Iris pigment epithelial cell (primary cell): ENCODE measurements at regions not wholly inside any gene's neighbourhood (a gene's known extent, or its start where the extent isn't known, plus 50 kb on each side); places are given as distances from the start of the nearest gene placed in this dataset.
"Not testable (repeated sequence)": the region's sequence is repeated elsewhere in the genome, so short reads cannot be mapped to it uniquely, and the experiment has no call there.

ENCODE experiments used
- DNase-seq: peaks from one replicate; pipeline ENCODE4 v3.0.0-alpha.2; 2011; ENCODE audit warnings: low read depth

DNA sequence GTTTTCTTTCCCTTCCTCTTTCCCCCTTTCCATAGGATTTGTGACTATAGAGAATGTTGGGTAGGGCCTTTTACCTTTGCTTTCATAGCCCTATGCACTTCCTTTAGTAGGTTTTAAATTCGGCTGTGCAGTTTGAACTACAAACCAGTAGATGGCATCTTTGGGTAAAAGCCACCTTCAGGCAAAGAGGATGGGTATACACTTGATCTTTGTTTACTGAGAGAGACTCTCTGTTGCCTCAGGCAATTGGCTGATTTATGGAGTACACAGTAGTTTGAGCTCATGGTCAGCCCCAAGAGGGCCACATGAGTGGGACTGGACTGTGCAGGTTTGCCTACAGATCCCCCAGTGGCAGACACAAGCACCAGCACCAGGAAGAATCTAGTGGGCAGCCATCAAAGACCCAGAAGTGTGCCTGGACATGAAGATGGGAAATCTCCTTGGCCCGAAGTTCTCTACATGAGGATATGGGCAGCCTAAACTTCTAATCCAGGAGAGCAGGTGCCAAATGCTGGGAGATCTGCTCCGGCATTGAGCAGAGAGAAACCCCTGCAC is 1304.3 kb upstream of the DDX18 start:
- peak; percentile 5 for DNase-seq

DNA sequence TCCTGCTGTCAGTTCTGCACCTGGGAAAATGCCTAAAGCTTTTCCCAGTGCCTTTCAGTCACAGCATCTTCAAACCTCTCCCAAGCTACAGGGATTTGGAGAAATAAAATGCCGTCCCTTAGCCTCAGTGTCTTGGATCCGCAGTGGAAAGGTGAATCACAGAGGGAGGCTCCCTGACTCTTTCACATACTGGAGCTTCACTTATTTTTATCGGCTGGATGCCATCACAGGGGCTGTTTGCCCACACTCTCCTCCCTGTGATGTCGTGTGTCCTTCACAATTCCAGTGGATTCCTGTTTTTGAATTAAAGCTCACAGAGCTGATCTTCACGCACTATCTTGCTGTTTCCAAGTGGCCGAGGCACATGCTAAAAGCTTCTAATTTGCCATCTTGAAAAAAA is 1303.1 kb upstream of the DDX18 start:
- DNase-seq: no peak

DNA sequence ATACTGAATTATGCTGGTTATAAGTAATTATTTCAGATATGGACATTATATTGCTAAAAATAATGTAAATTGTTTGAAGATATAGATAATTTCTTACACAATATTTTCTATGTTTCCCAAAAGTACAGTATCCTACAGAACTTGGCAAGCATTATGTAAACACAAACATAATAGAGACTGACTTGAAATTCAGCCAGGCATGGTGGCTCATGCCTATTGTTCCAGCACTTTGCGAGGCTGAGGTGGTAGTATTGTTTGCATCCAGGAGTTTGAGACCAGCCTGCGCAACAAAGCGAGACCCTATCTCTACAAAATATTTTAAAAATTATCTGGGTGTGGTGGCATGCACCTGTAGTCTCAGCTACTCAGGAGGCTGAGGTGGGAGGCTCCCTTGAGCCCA is 1300.5 kb upstream of the DDX18 start:
- no peak for DNase-seq

DNA sequence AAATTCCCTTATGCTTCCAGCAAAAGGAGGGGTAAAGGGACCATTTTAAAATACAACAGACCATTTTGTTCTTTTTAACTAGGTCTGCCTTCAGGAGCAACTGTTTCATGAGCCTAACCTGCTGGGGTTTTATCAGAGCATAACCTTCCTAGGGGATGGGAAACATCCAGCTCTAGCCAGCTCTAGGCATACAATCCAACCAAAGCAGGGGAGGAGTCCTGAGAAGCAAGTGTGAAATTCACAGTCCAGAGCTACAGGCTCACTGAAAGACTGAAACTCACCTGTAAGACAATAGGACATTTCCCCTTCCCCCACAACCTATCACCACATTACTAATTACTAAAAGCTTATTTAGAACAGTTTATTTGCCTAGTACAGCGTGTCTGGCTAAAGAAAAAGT is 1296.6 kb upstream of the DDX18 start:
- no peak for DNase-seq

DNA sequence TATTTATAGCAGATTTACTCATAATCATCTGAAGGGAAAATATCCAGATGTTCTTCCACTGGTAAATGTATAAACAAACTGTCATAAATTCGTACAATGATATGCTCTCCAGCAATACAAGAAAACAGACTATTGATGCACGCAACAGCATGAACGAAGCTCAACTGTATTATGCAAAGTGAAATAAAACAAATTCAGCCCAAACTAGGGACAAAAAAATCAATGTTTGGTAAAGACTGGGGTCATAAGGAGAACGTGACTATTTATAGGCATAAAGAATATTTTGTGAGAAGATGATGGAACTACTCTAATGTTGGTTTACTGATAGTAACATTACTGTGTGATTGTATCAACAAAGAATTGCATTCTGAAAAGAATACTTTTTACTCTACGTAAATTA is 1276.7 kb upstream of the DDX18 start:
- DNase-seq: no peak

DNA sequence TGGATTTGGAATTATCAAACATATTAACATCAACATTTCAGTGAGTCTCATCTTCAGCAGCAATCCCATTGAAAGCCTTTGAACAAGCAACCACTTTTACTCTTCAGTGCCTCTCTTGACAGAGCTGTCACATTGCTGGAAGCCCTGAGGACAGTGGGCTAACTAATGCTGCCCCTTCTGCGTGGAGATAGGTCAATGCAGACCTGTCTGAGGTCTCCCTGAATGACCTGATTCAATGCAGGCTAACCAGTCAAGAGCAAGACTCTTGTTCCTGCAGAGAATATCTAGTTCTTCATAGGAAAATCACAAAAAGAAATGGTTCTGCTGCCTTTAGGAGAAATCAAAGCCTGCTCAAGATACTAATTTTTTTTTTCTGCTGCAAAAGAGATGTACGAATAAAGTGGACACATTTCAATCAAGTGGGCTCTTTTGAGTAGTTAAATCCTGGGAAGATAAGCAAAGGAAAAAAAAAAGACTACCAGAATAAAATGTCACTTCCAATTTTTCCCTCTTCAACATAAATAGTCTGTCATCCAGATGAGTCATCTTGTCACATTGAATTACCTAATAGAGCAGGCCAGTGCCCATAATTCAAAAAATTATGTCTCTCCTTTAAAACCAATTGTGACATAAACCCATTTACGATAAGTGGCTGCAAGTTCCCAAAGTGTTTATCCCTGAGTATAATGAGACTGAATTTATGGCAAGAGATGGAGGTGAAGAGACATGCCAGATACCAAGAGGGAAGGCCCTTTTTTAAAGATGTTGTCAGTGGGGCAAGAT is 1269.0 kb upstream of the DDX18 start:
- DNase-seq: no peak

DNA sequence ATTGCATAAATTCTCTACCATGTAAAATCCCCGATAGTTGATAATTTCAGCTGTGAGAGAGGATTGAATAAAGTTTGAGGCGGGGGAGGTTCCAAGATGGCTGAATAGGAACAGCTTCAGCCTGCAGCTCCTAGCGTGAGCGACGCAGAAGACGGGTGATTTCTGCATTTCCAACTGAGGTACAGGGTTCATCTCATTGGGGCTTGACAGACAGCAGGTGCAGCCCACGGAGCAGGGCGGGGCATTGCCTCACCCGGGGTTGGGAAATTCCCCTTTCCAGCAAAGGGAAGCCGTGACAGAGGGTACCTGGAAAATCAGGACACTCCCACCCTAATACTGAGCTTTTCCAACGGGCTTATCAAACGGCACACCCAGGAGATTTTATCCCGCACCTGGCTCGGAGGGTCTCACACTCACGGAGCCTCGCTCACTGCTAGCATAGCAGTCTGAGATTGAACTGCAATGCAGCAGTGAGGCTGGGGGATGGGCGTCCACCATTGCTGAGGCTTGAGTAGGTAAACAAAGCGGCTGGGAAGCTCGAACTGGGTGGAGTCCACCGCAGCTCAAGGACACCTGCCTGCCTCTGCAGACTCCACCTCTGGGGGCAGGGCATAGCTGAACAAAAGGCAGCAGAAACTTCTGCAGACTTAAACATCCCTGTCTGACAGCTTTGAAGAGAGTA is 1261.6 kb upstream of the DDX18 start:
- not testable (repeated sequence) for DNase-seq

DNA sequence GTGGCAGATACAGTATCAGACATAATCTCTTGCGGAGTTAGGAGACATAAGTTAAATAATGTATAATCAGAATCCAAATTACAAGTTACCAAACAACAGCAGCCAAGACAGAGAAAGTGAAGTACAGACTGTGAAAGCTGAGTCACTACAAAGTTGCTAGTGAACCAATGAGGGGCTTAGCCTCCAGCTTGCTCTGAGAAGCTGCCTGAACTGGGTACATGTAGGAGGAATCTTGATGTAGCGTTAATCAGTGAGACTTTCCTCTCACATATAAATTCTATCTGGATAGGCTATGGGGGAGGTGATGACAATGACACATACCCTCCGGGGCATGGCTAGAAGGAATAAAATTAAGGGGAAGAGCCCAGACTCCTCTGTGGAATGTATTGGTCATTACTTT is 1234.3 kb upstream of the DDX18 start:
- DNase-seq: no peak

DNA sequence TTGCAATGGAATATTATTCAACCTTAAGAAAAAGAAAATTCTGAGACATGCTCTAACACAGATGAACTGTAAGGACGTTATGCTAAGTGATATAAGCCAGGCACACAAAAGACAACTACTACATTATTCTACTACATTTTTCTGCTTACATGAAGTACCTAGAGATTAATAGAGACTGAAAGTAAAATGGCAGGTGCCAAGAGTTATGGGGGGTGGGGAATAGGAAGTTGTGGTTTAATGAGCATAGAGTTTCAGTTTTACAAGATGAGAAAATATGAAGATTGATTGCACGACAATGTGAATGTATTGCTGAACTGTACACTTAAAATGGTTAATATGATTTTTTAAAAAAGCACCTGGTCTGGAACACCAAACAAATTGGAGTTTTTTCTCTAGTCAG is 1231.6 kb upstream of the DDX18 start:
- no peak for DNase-seq

DNA sequence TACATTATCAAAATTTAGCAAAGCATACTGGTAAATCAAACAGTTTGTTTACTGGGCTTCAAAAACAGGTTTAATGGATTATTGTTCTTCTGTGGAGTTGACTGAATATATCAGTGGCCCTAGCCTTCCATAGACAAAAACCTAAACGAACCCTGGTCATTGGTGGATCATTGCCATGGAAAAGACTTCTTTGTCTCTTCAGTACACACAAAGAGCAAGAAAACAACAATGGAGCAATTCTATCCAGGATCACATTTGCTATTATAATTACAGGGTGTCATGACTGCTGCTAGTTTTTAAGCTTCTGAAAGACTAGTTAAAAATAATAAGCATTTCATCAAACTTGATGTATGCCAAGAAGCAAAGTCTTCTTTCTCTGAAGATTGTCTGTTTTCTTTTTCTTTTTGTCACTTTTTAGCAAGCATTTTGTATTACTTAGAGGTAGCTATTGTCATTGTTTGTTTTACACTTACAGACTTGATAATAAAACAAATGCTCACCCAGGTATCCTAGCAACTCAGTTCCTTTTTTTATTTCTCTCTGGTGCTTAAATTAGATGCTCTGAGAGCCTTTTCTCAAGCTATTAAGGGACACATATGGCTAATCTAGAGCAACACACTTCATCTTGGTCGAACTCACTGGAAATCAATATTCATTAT is 1228.7 kb upstream of the DDX18 start:
- no peak for DNase-seq

DNA sequence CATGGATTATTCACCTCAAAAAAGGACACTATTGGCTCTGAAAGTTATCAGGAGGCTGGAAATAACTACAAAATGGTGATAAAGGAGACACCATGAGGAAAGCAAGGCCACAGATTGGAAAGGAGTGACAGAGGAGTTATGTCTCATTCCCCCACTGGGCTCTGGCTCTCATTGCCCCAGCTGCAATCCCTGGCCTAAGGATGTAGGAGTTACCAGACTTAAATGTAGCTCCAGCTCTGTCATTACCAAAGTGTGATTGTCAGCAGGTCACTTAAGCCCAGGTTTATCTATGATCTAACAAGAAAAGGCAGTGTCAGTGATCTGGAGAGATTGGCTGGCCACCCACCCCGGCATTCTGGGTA is 1228.2 kb upstream of the DDX18 start:
- DNase-seq: no peak
